SK-N-MC (cell line): ENCODE measurements at regions not wholly inside any gene's neighbourhood (a gene's known extent, or its start where the extent isn't known, plus 50 kb on each side); places are given as distances from the start of the nearest gene placed in this dataset.
"Not testable (repeated sequence)": the region's sequence is repeated elsewhere in the genome, so short reads cannot be mapped to it uniquely, and the experiment has no call there.

ENCODE experiments used
- DNase-seq: peaks from one replicate; pipeline ENCODE4 v3.0.0-alpha.2; 2011; ENCODE audit warnings: low read depth, low spot score
- H3K27ac ChIP-seq: fragments of 200-600 bp; sonication (generic); 2 replicates; pipeline ENCODE4 v1.5.1; 2016; ENCODE audit warnings: mixed run types
- H3K36me3 ChIP-seq: fragments of 200-600 bp; sonication (generic); 2 replicates; pipeline ENCODE4 v1.6.1; 2017; ENCODE audit warnings: antibody characterized with exemption, low read length, mixed read lengths; ENCODE audit not compliant: insufficient read depth
- H3K4me3 ChIP-seq: fragments of 200-600 bp; sonication (generic); 2 replicates; pipeline ENCODE4 v1.5.1; 2016
- H3K9ac ChIP-seq: fragments of 200-600 bp; sonication (generic); 2 replicates; pipeline ENCODE4 v1.8.0; 2017; ENCODE audit warnings: mixed run types, mixed read lengths; ENCODE audit not compliant: insufficient read length
- H3K9me3 ChIP-seq: fragments of 200-600 bp; sonication (generic); 2 replicates; pipeline ENCODE4 v1.6.1; 2017; ENCODE audit warnings: low read depth, mild to moderate bottlenecking, antibody characterized with exemption, low read length, moderate library complexity, mixed read lengths
- EZH2 ChIP-seq: fragments of 200-600 bp; sonication (generic); IDR thresholded peaks from one replicate; pipeline ENCODE4 v1.6.1; 2017; ENCODE audit warnings: antibody characterized with exemption
- FOXP2 ChIP-seq: optimal IDR thresholded peaks from 2 replicates; pipeline ENCODE3; 2011; ENCODE audit warnings: mild to moderate bottlenecking, moderate library complexity; ENCODE audit not compliant: insufficient read depth; ENCODE audit errors: extremely low read length, control extremely low read depth
- POLR2AphosphoS5 ChIP-seq: IDR thresholded peaks from 2 replicates; pipeline ENCODE4 v1.6.1; 2012; ENCODE audit warnings: mild to moderate bottlenecking, low read depth, low read length, borderline replicate concordance

DNA sequence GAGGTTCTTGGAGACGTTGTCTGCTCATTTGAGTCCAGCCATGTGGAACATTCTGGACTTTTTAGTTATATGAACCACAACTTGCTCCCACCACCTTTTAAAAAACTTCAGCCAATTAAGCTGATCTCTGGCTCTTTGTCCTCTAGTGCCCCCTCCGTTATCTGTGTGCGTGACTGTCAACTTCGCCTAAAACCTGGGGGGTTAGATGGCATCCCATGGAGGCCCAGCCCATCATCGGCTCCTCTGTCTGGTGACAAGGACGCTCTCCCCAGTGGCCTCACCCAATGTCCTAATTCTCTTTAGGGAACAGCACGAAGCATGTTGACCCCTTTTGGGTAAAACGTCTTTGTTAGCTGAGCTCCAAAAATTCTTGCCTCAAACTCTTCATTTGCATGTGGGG, 341.0 kb upstream of the TNRC6C start:
- no peaks in the 10 kb centered on the region for H3K36me3 ChIP-seq
- DNase-seq = no peak
- no peak overlapping the region for H3K9ac ChIP-seq
- no peaks in the 10 kb centered on the region for H3K9me3 ChIP-seq
- no peak overlapping the region for H3K27ac ChIP-seq
- TF ChIP-seq POLR2AphosphoS5 = no peak
- TF ChIP-seq EZH2 = no peak
- no peak for TF ChIP-seq FOXP2
- no peak overlapping the region for H3K4me3 ChIP-seq

DNA sequence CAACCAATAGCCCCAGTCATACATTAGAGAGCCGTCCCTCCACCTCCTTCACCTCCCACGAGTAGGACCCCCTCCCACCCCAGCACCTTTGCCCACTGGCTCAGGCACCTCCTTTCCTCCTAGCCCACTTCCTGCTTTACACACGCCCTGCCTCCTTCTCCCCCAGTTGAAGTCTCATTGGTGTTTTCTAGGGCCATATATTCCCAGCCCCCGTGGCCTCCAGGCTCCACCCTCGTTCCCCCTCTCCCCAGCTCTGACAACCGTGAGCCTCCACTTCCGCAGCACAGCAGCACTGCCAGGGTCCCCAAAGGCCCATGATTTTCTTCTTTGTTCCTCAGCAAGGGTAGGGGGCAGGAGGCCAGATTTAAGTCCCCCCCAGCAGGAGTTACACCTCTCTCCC, 340.3 kb upstream of the TNRC6C start:
- Histone ChIP-seq H3K27ac (no peak overlapping the region), H3K4me3 (no peak overlapping the region), H3K36me3 (no peaks in the 10 kb centered on the region), H3K9me3 (no peaks in the 10 kb centered on the region), H3K9ac (no peak overlapping the region)
- TF ChIP-seq FOXP2 (no peak), EZH2 (no peak), POLR2AphosphoS5 (no peak)
- no peak for DNase-seq

DNA sequence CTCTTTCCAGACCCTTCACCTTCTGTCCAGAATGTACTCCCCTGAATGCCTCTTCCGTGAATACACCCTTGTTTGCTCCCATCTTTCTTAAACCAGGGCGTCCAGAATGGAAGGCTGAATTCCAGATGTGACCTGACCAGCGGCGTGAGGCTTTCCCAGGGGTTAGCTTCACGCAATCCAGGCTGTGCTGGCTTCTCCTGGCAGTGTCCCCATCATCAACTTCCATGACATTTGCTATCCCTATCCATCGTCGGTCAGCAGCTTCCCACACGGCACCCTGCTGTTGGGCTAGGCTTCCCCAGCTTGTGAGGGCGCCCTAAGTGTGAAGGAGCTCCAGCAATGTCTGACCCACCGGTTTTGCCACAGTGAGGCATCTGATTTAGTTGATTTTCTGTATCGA, 339.8 kb upstream of the TNRC6C start:
- Histone ChIP-seq H3K27ac (no peak overlapping the region), H3K4me3 (no peak overlapping the region), H3K36me3 (no peaks in the 10 kb centered on the region), H3K9ac (no peak overlapping the region), H3K9me3 (no peaks in the 10 kb centered on the region)
- TF ChIP-seq EZH2 = no peak
- no peak for TF ChIP-seq FOXP2
- no peak for TF ChIP-seq POLR2AphosphoS5
- DNase-seq = no peak

DNA sequence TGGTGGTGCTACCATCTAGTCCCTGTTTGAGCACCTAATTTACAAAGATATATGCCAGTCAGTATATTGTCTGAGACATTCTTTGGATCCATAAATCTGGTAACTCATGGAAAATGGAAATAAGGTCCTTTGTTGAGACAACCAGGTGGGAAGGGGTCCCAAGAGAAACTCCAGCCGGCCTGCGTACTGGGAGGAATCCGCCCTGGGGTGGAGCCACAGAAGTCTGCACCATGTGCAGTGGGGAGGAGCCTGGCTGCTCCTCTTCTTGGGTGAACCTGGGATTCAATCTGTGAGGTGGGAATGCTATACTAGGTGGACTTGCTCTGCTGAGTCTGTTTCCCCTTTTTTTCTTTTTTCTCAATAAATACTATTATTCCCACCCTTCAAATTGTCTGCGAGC, 339.2 kb upstream of the TNRC6C start:
- no peak for DNase-seq
- H3K36me3 ChIP-seq = no peaks in the 10 kb centered on the region
- H3K4me3 ChIP-seq = no peak overlapping the region
- no peak overlapping the region for H3K9ac ChIP-seq
- H3K9me3 ChIP-seq = no peaks in the 10 kb centered on the region
- TF ChIP-seq EZH2 (no peak), FOXP2 (no peak), POLR2AphosphoS5 (no peak)
- H3K27ac ChIP-seq = no peak overlapping the region

DNA sequence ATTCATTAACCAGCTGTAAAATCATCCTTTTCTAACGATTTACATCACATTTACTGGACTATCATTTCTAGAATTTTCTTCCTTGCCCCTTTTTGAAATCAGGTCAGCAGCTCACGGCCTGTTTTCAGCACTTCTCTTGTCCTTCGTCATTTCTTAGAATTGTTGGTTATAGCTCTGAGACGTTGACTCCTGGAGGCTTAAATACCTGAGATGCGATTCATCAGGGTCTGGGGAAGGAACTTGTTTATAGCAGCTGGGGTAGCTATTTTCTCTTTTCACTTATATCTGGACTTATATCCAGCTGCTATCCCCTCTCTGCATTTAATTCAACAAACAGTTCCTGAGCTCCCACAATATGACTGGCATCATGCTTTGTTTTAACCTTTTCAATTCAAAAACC, 338.7 kb upstream of the TNRC6C start:
- Histone ChIP-seq H3K36me3 (no peaks in the 10 kb centered on the region), H3K27ac (no peak overlapping the region), H3K9me3 (no peaks in the 10 kb centered on the region), H3K4me3 (no peak overlapping the region), H3K9ac (no peak overlapping the region)
- TF ChIP-seq POLR2AphosphoS5 (no peak), EZH2 (no peak), FOXP2 (no peak)
- no peak for DNase-seq

DNA sequence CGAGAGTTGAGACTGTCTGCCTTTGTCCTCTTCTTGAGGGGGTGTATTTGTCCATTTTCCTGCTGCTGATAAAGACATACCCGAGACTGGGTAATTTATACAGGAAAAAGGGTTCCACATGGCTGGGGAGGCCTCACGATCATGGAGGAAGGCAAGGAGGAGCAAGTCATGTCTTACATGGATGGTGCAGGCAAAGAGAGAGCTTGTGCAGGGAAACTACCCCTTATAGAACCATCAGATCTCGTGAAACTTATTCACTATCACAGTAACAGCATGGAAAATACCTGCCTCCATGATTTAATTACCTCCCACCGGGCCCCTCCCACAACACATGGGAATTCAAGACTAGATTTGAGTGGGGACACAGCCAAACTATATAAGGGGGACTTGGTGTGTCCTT, 338.2 kb upstream of the TNRC6C start:
- no peak overlapping the region for H3K27ac ChIP-seq

DNA sequence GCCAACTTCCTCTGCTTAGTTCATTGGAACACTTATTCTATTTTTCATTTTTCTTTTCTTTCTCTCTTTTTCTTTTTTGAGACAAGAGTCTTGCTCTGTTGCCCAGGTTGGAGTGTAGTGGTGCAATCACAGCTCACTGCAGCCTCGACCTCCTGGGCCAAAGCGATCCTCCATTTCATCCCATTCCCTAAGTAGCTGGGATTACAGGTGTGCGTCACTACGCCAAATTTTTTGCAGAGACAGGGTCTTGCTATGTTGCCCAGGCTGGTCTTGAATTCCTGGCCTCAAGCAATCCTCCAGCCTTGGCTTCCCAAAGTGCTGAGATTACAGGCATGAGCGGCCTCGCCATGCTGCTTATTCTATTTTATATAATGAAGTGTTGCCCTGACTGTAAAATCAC, 336.4 kb upstream of the TNRC6C start:
- not testable (repeated sequence) for H3K9me3 ChIP-seq, H3K27ac ChIP-seq, DNase-seq, H3K4me3 ChIP-seq, H3K9ac ChIP-seq, H3K36me3 ChIP-seq

More for the DNA sequence above, 338.2 kb upstream of the TNRC6C start:
- Histone ChIP-seq H3K9me3 (no peaks in the 10 kb centered on the region), H3K9ac (no peak overlapping the region), H3K36me3 (no peaks in the 10 kb centered on the region), H3K4me3 (no peak overlapping the region)
- no peak for DNase-seq
- no peak for TF ChIP-seq EZH2
- no peak for TF ChIP-seq POLR2AphosphoS5
- no peak for TF ChIP-seq FOXP2

DNA sequence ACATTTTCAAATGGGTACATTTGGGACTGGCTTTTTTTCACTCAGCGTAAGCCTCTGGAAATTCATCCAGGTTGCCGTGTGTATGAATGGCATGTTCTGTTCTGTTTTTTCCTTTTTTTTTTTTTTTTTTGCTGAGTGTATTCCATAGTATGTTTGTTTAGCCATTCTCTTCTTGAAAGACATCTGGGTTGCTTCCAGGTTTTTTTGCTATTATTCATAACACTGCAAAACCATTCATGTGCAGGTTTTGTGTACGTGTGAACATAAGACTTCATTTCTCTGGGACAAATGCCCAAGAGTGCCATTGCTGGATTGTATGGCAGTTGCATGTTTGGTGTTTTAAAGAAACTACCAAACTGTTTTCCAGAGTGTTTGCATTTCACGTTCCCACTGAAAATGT, 335.9 kb upstream of the TNRC6C start:
- no peak overlapping the region for H3K4me3 ChIP-seq
- H3K36me3 ChIP-seq = no peaks in the 10 kb centered on the region
- TF ChIP-seq POLR2AphosphoS5 (no peak), FOXP2 (no peak), EZH2 (no peak)
- no peak overlapping the region for H3K9ac ChIP-seq
- no peak overlapping the region for H3K27ac ChIP-seq
- DNase-seq = no peak
- H3K9me3 ChIP-seq = no peaks in the 10 kb centered on the region

DNA sequence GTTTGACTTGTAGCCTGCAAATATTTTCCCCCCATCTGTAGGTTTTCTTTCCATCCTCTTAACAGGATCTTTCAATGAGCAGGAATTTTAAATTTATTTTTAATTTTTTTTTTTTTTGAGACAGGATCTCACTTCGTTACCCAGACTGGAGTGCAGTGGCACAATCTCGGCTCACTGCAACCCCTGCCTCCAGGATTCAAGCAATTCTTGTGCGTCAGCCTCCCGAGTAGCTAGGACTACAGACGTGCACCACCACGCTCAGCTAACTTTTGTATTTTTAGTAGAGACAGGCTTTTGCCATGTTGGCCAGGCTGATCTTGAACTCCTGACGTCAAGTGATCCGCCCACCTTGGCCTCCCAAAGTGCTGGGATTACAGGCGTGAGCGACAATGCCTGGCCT, 335.2 kb upstream of the TNRC6C start:
- H3K4me3 ChIP-seq, DNase-seq, H3K9me3 ChIP-seq, H3K36me3 ChIP-seq, H3K27ac ChIP-seq, H3K9ac ChIP-seq: not testable (repeated sequence)

DNA sequence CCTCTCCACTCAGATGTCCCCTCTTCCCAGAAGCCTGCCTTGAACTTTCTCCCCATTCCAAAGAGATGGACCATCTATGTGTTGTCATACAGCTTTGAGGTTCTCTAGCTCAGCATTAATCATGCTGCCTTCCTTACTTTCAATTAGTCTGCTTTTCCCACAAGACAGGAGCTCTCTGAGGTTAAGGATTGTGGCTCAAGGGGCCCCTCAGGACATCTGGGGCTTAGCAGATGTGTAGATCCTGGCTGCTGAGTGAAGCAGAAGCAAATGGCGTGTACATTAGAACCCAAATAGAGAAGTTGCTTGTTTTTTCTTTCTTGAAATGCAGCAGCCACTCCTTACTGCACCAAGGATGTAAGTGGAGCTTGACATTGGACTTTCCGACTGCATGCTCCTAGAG, 330.5 kb upstream of the TNRC6C start:
- no peaks in the 10 kb centered on the region for H3K36me3 ChIP-seq
- DNase-seq = no peak
- TF ChIP-seq FOXP2 (no peak), EZH2 (no peak), POLR2AphosphoS5 (no peak)
- no peak overlapping the region for H3K27ac ChIP-seq
- H3K9ac ChIP-seq = no peak overlapping the region
- no peak overlapping the region for H3K4me3 ChIP-seq
- no peaks in the 10 kb centered on the region for H3K9me3 ChIP-seq

DNA sequence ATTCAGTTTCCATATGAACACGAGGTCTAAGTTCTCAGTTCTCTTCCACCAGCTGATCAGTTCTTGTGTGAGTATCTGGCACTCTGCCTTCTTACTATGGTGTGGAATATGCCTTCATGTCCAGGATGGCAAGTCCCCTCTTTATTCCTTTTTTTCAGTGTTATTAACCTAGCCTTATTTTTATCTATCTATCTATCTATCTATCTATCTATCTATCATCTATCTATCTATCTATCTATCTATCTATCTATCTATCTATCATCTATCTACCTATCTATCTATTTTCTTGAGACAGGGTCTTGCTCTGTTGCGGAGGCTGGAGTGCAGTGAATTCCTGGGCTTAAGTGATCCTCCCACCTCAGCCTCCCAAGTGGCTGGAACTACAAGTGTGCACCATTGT, 329.2 kb upstream of the TNRC6C start:
- not testable (repeated sequence) for H3K36me3 ChIP-seq, H3K4me3 ChIP-seq, H3K27ac ChIP-seq, DNase-seq, H3K9ac ChIP-seq, H3K9me3 ChIP-seq
